Osteocyte (in vitro differentiated cells): ENCODE measurements at regions not wholly inside any gene's neighbourhood (a gene's known extent, or its start where the extent isn't known, plus 50 kb on each side); places are given as distances from the start of the nearest gene placed in this dataset.
A peak's percentile ranks its signal among the peaks of the same experiment; 100 is the strongest.
"Not testable (repeated sequence)": the region's sequence is repeated elsewhere in the genome, so short reads cannot be mapped to it uniquely, and the experiment has no call there.

Experiments
- DNase-seq: peaks from one replicate; pipeline ENCODE4 v3.0.0; 2021; ENCODE audit warnings: mixed read lengths; ENCODE audit not compliant: unreplicated experiment; ENCODE audit errors: extremely low spot score
- H3K27ac Mint-ChIP-seq: one replicate; pipeline ENCODE4 v1.8.0; 2021; ENCODE audit warnings: mild to moderate bottlenecking, mixed read lengths; ENCODE audit not compliant: unreplicated experiment
- H3K27me3 Mint-ChIP-seq: one replicate; pipeline ENCODE4 v1.8.0; 2021; ENCODE audit warnings: mixed read lengths; ENCODE audit not compliant: unreplicated experiment
- H3K36me3 Mint-ChIP-seq: one replicate; pipeline ENCODE4 v1.8.0; 2021; ENCODE audit warnings: mixed read lengths; ENCODE audit not compliant: unreplicated experiment
- H3K4me1 Mint-ChIP-seq: one replicate; pipeline ENCODE4 v1.8.0; 2021; ENCODE audit warnings: mixed read lengths; ENCODE audit not compliant: unreplicated experiment
- H3K4me3 Mint-ChIP-seq: one replicate; pipeline ENCODE4 v1.8.0; 2021; ENCODE audit warnings: mild to moderate bottlenecking, moderate library complexity, mixed read lengths; ENCODE audit not compliant: unreplicated experiment
- H3K9me3 Mint-ChIP-seq: one replicate; pipeline ENCODE4 v1.8.0; 2021; ENCODE audit warnings: mixed read lengths; ENCODE audit not compliant: unreplicated experiment
- TF ChIP-seq, protein P1 (sequence below): fragments of 200-600 bp; sonication (generic); IDR thresholded peaks from 2 replicates; pipeline ENCODE4 v1.5.0; 2021; ENCODE audit warnings: antibody characterized with exemption, mild to moderate bottlenecking, moderate library complexity

DNA sequence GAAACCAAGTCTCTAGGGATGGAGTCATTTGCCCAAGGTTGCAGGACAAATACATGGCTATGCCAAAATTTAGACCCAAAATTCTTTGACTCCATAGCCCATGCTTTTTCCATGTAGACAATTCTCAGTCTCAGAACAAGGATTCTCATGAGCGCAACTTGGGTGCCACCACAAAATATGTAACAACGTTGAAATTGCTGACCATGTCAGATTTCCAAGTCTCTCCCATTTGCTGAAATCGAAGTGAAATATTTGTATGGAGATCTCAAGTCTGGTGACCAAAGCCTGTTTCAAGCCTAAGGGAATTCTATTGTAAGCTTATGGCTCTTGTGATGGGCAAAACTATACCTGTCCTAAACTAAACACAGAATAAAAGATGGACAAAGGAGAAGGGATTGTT lies 333.5 kb downstream of the AEBP2 start:
- Mint-ChIP-seq H3K27me3 (no peaks in the 10 kb centered on the region), H3K27ac (peak overlapping the region; percentile 81), H3K9me3 (peaks cover 4% of the 10 kb centered on the region), H3K4me3 (no peak overlapping the region), H3K4me1 (peaks cover 29% of the 10 kb centered on the region), H3K36me3 (peaks cover 6% of the 10 kb centered on the region)
- TF ChIP-seq, protein P1, sequence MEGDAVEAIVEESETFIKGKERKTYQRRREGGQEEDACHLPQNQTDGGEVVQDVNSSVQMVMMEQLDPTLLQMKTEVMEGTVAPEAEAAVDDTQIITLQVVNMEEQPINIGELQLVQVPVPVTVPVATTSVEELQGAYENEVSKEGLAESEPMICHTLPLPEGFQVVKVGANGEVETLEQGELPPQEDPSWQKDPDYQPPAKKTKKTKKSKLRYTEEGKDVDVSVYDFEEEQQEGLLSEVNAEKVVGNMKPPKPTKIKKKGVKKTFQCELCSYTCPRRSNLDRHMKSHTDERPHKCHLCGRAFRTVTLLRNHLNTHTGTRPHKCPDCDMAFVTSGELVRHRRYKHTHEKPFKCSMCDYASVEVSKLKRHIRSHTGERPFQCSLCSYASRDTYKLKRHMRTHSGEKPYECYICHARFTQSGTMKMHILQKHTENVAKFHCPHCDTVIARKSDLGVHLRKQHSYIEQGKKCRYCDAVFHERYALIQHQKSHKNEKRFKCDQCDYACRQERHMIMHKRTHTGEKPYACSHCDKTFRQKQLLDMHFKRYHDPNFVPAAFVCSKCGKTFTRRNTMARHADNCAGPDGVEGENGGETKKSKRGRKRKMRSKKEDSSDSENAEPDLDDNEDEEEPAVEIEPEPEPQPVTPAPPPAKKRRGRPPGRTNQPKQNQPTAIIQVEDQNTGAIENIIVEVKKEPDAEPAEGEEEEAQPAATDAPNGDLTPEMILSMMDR = no peak
- no peak for DNase-seq

DNA sequence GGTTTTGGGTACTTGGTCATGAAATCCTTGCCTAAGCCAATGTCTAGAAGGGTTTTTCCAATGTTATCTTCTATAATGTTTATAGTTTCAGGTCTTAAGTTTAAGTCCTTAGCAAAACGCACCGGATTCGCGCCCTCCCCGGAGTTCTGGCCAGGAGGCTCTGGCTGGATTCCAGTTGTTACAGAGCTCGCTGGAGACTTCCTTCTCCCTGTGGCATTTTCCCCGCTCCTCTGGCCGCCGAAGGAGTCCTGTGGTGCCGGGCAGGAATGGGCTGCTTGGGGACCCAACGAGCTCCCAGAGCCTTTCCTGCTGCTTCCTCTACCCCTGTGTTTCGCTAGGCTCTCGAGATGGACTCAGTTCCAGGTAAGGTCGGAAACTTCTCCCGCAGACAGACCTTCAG lies 335.9 kb downstream of the AEBP2 start:
- no peak for DNase-seq
- Mint-ChIP-seq H3K4me1 (peaks cover 47% of the 10 kb centered on the region), H3K36me3 (peaks cover 4% of the 10 kb centered on the region), H3K9me3 (no peaks in the 10 kb centered on the region), H3K27me3 (no peaks in the 10 kb centered on the region), H3K27ac (no peak overlapping the region), H3K4me3 (no peak overlapping the region)
- TF ChIP-seq, protein P1 = no peak

DNA sequence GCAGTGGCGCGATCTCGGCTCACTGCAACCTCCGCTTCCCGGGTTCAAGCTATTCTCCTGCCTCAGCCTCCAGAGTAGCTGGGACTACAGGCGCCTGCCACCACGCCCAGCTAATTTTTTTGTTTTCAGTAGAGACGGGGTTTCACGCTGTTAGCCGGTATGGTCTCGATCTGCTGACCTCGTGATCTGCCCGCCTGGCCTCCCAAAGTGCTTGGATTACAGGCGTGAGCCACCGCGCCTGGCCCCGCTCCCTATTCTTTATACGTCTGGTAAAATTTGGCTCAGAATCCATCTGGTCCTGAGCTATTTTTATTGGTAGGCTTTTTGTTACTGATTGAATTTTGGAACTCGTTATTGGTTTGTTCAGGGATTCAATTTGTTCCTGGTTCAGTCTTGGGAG lies 336.7 kb downstream of the AEBP2 start:
- not testable (repeated sequence) for H3K27ac Mint-ChIP-seq, H3K27me3 Mint-ChIP-seq, DNase-seq, H3K36me3 Mint-ChIP-seq, H3K9me3 Mint-ChIP-seq, H3K4me3 Mint-ChIP-seq
- peaks cover 54% of the 10 kb centered on the region for H3K4me1 Mint-ChIP-seq

DNA sequence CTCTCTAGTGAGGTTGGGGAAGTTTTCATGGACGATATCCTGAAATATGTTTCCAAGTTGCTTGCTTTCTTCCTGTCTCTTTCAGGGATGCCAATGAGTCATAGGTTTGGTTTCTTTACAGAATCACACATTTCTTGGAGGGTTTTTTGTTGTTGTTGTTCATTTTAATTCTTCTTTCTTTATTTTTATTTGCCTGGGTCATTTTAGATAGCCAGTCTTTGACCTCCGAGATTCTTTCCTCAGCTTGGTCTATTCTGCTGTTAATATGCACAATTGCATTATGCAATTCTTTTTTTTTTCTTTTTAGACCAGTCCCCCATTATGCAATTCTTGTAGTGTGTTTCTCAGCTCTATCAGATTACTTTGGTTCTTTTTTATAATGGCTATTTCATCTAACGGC lies 338.9 kb downstream of the AEBP2 start:
- peak overlapping the region; percentile 78 for H3K27ac Mint-ChIP-seq
- H3K9me3 Mint-ChIP-seq = no peaks in the 10 kb centered on the region
- peaks cover 36% of the 10 kb centered on the region for H3K4me1 Mint-ChIP-seq
- TF ChIP-seq, protein P1 = no peak
- peaks cover 4% of the 10 kb centered on the region for H3K36me3 Mint-ChIP-seq
- H3K4me3 Mint-ChIP-seq = no peak overlapping the region
- no peaks in the 10 kb centered on the region for H3K27me3 Mint-ChIP-seq
- DNase-seq = no peak

DNA sequence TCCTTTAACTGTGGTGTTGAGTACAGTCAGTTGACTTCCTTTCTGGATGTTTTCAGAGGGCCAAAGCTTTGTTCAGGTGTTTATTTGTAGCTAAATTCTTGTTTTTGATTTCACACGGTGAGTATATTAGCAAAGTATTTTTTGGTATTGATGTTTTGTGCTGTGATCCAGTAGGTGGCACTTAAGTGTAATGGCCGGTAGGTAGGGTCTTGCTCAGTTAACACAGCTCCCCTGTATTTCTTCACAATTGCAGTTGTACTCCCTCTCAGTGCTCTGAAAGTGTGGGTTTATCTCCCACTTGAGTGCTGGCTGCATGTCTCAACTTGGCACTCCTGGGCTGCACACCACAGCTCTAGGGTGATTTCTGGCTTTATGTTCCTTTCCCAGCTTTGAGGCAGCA lies 339.5 kb downstream of the AEBP2 start:
- TF ChIP-seq, protein P1 = peak; percentile 8
- no peaks in the 10 kb centered on the region for H3K9me3 Mint-ChIP-seq

DNA sequence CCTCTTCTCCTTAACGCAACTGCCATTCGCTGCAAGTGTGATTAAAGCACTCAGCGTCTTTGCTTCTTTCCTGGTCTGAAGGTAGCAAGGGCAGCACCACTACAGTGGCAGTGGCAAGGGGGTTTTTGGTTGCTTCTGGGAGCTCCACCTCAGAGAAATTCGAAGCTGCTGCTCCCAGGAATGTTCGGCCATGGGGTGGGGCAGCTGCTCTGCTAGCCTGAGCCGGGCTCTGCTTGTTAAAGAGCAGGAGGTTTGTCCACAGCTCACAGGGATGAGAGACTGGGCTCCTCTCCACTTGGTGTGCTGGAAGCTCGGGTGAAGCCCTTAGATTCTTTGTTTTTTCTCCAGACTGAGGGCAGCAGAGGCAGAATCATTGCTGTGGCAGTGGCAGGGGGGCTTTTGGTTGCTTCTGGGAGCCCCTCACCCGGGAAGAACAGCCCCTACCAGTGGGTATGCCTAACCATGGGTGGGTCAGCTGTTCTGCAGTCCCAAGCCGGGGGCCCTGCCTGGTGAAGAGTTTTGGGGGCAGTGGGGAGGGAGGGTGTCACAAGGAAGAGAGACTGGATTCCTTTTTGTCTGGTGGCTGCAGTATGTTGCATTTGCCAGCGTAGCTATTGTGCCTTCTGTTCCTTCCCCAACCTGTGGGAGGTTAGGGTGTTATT lies 340.2 kb downstream of the AEBP2 start:
- DNase-seq = no peak
- Mint-ChIP-seq H3K27ac (peak overlapping the region; percentile 78), H3K9me3 (no peaks in the 10 kb centered on the region), H3K4me3 (no peak overlapping the region), H3K4me1 (peaks cover 35% of the 10 kb centered on the region), H3K36me3 (peaks cover 4% of the 10 kb centered on the region), H3K27me3 (no peaks in the 10 kb centered on the region)
- TF ChIP-seq, protein P1 = peak; percentile 30

More for the DNA sequence above, 339.5 kb downstream of the AEBP2 start:
- Mint-ChIP-seq H3K27ac (peak overlapping the region; percentile 78), H3K36me3 (peaks cover 4% of the 10 kb centered on the region), H3K27me3 (no peaks in the 10 kb centered on the region), H3K4me1 (peaks cover 35% of the 10 kb centered on the region), H3K4me3 (no peak overlapping the region)
- no peak for DNase-seq
